KMS-11 (cell line): ENCODE measurements at regions not wholly inside any gene's neighbourhood (a gene's known extent, or its start where the extent isn't known, plus 50 kb on each side); places are given as distances from the start of the nearest gene placed in this dataset.

Source experiments
- H2AFZ ChIP-seq: fragments of 200-600 bp; sonication (generic); 2 replicates; pipeline ENCODE4 v1.6.1; 2016; ENCODE audit warnings: antibody characterized with exemption, mixed run types, low read depth
- H3K27ac ChIP-seq: fragments of 200-600 bp; sonication (generic); 2 replicates; pipeline ENCODE4 v1.6.1; 2016; ENCODE audit warnings: mild to moderate bottlenecking, mixed run types
- H3K27me3 ChIP-seq: fragments of 200-600 bp; sonication (generic); 2 replicates; pipeline ENCODE4 v1.6.1; 2017; ENCODE audit warnings: mild to moderate bottlenecking, low read depth, mixed run types, moderate library complexity; ENCODE audit not compliant: insufficient read depth
- H3K36me3 ChIP-seq: fragments of 200-600 bp; sonication (generic); 2 replicates; pipeline ENCODE4 v1.6.1; 2017; ENCODE audit warnings: mild to moderate bottlenecking, mixed run types; ENCODE audit not compliant: insufficient read depth
- H3K4me1 ChIP-seq: fragments of 200-600 bp; sonication (generic); 2 replicates; pipeline ENCODE4 v1.6.1; 2016; ENCODE audit warnings: mild to moderate bottlenecking, low read depth, mixed run types; ENCODE audit not compliant: poor library complexity, severe bottlenecking
- H3K4me2 ChIP-seq: fragments of 200-600 bp; sonication (generic); 2 replicates; pipeline ENCODE4 v1.7.0; 2016; ENCODE audit warnings: mild to moderate bottlenecking, mixed run types
- H3K4me3 ChIP-seq: fragments of 200-600 bp; sonication (generic); IDR thresholded peaks from 2 replicates; pipeline ENCODE4 v1.6.1; 2017; ENCODE audit warnings: low read depth, low read length, mixed read lengths; ENCODE audit not compliant: insufficient read depth
- H3K79me2 ChIP-seq: fragments of 200-600 bp; sonication (generic); 2 replicates; pipeline ENCODE4 v1.6.1; 2016; ENCODE audit warnings: low read depth, mixed run types; ENCODE audit not compliant: insufficient read depth
- H3K9ac ChIP-seq: fragments of 200-600 bp; sonication (generic); 2 replicates; pipeline ENCODE4 v1.6.1; 2016; ENCODE audit warnings: mild to moderate bottlenecking, mixed run types
- H4K20me1 ChIP-seq: fragments of 200-600 bp; sonication (generic); 2 replicates; pipeline ENCODE4 v1.6.1; 2016; ENCODE audit warnings: mild to moderate bottlenecking, mixed run types; ENCODE audit not compliant: insufficient read depth
- TF ChIP-seq, protein P1 (sequence below): fragments of 200-600 bp; sonication (generic); conservative IDR thresholded peaks from 2 replicates; pipeline ENCODE4 v1.6.1; 2017; ENCODE audit warnings: low read depth, mild to moderate bottlenecking, antibody characterized with exemption, low read length, moderate library complexity, mixed read lengths

DNA sequence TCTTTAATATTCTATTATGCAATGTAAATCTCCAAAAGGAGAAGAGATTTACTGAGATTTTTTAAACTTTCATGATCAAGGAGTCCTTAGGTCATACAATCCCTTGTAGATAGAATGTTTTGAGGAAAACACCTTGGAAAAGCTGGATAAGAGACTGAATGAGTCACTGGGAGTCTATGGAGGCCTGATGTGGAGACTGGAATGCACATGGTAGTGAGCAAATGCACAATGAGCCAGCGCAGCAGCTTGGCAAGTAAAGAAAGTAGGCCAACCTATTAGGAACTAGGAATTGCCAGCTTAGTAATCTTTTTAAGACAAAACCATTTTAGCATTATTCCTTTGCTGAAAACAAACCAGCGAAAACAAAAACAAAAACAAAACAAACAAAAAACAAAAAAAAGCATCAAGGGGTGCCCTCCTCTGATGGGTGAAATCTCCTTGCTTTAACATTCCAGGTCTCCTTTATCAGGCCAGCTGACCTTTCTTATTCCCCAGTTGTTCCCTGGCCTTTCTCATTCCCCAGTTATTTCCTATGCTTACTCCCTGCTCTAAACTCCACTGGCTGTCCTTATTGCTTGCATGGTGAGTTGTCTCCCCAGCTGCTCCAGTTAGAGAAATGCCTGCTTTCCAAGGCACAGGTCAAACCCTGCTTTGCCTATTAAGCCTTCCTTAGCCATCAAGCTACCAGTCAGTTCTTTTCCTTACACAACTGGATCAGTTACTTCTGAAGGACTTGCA lies 135.8 kb downstream of the PLCE1 start:
- Histone ChIP-seq H3K4me3 (no peak overlapping the region), H3K79me2 (no peaks in the 10 kb centered on the region), H2AFZ (no peak overlapping the region), H3K4me2 (no peak overlapping the region), H3K9ac (no peak overlapping the region), H3K27me3 (no peaks in the 10 kb centered on the region), H3K27ac (no peak overlapping the region), H3K4me1 (no peaks in the 10 kb centered on the region), H4K20me1 (no peaks in the 10 kb centered on the region), H3K36me3 (no peaks in the 10 kb centered on the region)
- TF ChIP-seq, protein P1, sequence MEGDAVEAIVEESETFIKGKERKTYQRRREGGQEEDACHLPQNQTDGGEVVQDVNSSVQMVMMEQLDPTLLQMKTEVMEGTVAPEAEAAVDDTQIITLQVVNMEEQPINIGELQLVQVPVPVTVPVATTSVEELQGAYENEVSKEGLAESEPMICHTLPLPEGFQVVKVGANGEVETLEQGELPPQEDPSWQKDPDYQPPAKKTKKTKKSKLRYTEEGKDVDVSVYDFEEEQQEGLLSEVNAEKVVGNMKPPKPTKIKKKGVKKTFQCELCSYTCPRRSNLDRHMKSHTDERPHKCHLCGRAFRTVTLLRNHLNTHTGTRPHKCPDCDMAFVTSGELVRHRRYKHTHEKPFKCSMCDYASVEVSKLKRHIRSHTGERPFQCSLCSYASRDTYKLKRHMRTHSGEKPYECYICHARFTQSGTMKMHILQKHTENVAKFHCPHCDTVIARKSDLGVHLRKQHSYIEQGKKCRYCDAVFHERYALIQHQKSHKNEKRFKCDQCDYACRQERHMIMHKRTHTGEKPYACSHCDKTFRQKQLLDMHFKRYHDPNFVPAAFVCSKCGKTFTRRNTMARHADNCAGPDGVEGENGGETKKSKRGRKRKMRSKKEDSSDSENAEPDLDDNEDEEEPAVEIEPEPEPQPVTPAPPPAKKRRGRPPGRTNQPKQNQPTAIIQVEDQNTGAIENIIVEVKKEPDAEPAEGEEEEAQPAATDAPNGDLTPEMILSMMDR: no peak

DNA sequence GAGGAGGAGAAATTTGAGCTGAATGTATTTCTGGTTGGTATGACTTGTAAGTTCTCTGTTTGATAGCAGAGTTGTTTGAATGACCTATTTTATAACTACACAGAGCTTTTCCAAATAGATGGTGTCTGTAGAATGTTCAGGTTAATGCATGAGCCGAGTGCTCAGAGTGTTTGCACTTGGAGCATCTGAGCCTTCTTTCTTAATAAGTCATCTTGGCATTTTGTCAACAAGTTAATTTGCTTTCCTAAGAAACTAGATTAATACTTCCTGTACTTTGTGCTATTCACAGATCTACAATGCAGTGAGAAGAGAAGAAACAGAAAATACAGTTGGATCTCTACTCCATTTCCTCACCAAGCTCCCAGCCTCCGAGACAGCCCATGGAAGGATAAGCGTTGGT lies 138.2 kb downstream of the PLCE1 start:
- H3K27me3 ChIP-seq: no peaks in the 10 kb centered on the region
- no peak overlapping the region for H3K27ac ChIP-seq

DNA sequence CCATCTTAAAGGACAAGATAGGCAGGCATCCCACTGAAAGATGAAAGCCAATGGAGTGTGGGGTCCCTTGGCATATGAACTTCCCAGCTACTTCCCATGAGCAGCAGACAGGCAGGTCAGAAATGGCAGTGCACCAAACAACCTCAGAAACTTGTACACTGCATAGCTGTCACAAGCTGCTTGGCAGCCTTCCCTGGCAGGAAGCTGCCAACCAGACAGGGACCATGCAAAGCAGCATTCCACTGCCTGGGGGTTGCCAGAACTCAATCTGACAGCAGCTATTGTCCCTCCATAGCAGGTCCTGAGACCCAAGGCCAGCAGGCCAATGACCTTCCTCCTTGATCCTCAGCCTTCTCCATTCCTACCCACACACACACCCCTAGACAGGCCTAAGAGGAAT lies 139.5 kb downstream of the PLCE1 start:
- TF ChIP-seq, protein P1: no peak
- no peak overlapping the region for H3K4me2 ChIP-seq
- no peaks in the 10 kb centered on the region for H3K79me2 ChIP-seq
- H2AFZ ChIP-seq: no peak overlapping the region
- H3K36me3 ChIP-seq: no peaks in the 10 kb centered on the region
- no peak overlapping the region for H3K27ac ChIP-seq
- no peaks in the 10 kb centered on the region for H4K20me1 ChIP-seq
- no peaks in the 10 kb centered on the region for H3K4me1 ChIP-seq
- no peak overlapping the region for H3K4me3 ChIP-seq
- no peak overlapping the region for H3K9ac ChIP-seq
- H3K27me3 ChIP-seq: no peaks in the 10 kb centered on the region

More for the DNA sequence above, 138.2 kb downstream of the PLCE1 start:
- Histone ChIP-seq H3K4me2 (no peak overlapping the region), H4K20me1 (no peaks in the 10 kb centered on the region), H3K4me1 (no peaks in the 10 kb centered on the region), H3K4me3 (no peak overlapping the region), H3K79me2 (no peaks in the 10 kb centered on the region), H2AFZ (no peak overlapping the region), H3K36me3 (no peaks in the 10 kb centered on the region), H3K9ac (no peak overlapping the region)
- TF ChIP-seq, protein P1: no peak

DNA sequence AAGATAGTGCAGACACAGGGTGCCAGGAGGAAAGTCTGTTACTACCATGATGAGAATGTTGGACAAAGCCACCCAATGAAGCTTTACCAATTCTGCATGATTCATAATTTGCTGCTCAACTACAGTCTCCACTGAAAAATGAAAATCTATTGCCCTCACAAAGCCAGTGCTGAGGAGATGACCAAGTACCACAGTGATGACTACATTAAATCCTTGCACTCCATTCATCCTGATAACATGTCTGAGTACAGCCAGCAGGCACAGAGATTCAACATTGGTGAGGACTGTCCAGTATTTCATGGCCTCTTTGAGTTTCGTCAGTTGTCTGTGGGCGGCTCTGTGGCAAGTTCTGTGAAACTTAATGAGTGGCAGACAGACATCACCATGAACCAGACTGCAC lies 144.0 kb downstream of the PLCE1 start:
- TF ChIP-seq, protein P1: no peak
- Histone ChIP-seq H3K27me3 (no peaks in the 10 kb centered on the region), H3K36me3 (no peaks in the 10 kb centered on the region), H3K4me2 (no peak overlapping the region), H3K4me1 (no peaks in the 10 kb centered on the region), H3K27ac (no peak overlapping the region), H3K9ac (no peak overlapping the region), H2AFZ (no peak overlapping the region), H3K4me3 (no peak overlapping the region), H3K79me2 (no peaks in the 10 kb centered on the region), H4K20me1 (no peaks in the 10 kb centered on the region)
